GM19043 (cell line): ENCODE measurements at regions not wholly inside any gene's neighbourhood (a gene's known extent, or its start where the extent isn't known, plus 50 kb on each side); places are given as distances from the start of the nearest gene placed in this dataset.
A peak's percentile ranks its signal among the peaks of the same experiment; 100 is the strongest.
"Not testable (repeated sequence)": the region's sequence is repeated elsewhere in the genome, so short reads cannot be mapped to it uniquely, and the experiment has no call there.

ENCODE experiments used
- ATAC-seq: cut with Tn5 transposase; IDR thresholded peaks from one replicate; pipeline ENCODE4 v1.9.1; 2021; ENCODE audit warnings: low read depth; ENCODE audit not compliant: unreplicated experiment

- ATAC-seq: not testable (repeated sequence)
Observed at GRCh38 chr3:4213420-4213819, 89.7 kb upstream of the SETMAR start.

- not testable (repeated sequence) for ATAC-seq
Observed at GRCh38 chr3:4216974-4217373, 86.2 kb upstream of the SETMAR start.

GRCh38 chr3:4218456-4219226 is 84.5 kb upstream of the SETMAR start:
- ATAC-seq: no peak

- ATAC-seq: no peak
Observed at GRCh38 chr3:4219227-4219568, 84.0 kb upstream of the SETMAR start.

GRCh38 chr3:4220065-4220464 is 83.1 kb upstream of the SETMAR start:
- no peak for ATAC-seq

- ATAC-seq: no peak
Observed at GRCh38 chr3:4222574-4223175, 80.5 kb upstream of the SETMAR start.

GRCh38 chr3:4223777-4224176 is 79.4 kb upstream of the SETMAR start:
- no peak for ATAC-seq

GRCh38 chr3:4224331-4224730 is 78.8 kb upstream of the SETMAR start:
- no peak for ATAC-seq

- ATAC-seq: no peak
Observed at GRCh38 chr3:4225005-4225471, 78.1 kb upstream of the SETMAR start.

- ATAC-seq: peak; percentile 70
Observed at GRCh38 chr3:4228295-4228694, 74.9 kb upstream of the SETMAR start.

- no peak for ATAC-seq
Observed at GRCh38 chr3:4231041-4231440, 72.1 kb upstream of the SETMAR start.

- no peak for ATAC-seq
Observed at GRCh38 chr3:4232798-4233197, 70.4 kb upstream of the SETMAR start.

GRCh38 chr3:4233488-4233887 is 69.7 kb upstream of the SETMAR start:
- ATAC-seq: no peak

- no peak for ATAC-seq
Observed at GRCh38 chr3:4234889-4235288, 68.3 kb upstream of the SETMAR start.

- no peak for ATAC-seq
Observed at GRCh38 chr3:4235690-4236089, 67.5 kb upstream of the SETMAR start.

GRCh38 chr3:4241595-4242170 is 61.5 kb upstream of the SETMAR start:
- no peak for ATAC-seq

- no peak for ATAC-seq
Observed at GRCh38 chr3:4245671-4246070, 57.5 kb upstream of the SETMAR start.

GRCh38 chr3:4247391-4247790 is 55.8 kb upstream of the SETMAR start:
- no peak for ATAC-seq

GRCh38 chr3:4250064-4250463 is 53.1 kb upstream of the SETMAR start:
- ATAC-seq: no peak

GRCh38 chr3:4251412-4251811 is 51.8 kb upstream of the SETMAR start:
- ATAC-seq: no peak

- ATAC-seq: not testable (repeated sequence)
Observed at GRCh38 chr3:4253072-4253832, 49.9 kb upstream of the SETMAR start.
